Heart left ventricle (tissue), 13 donors: ENCODE measurements at regions not wholly inside any gene's neighbourhood (a gene's known extent, or its start where the extent isn't known, plus 50 kb on each side); places are given as distances from the start of the nearest gene placed in this dataset.
"Not testable (repeated sequence)": the region's sequence is repeated elsewhere in the genome, so short reads cannot be mapped to it uniquely, and the experiment has no call there.

ENCODE experiments used
- POLR2A ChIP-seq, 2 donors: fragments of 450-650 bp; IDR thresholded peaks; one replicate each; pipeline ENCODE4 v1.6.1; 2017; ENCODE audit warnings: antibody characterized with exemption in 2 of 2, mild to moderate bottlenecking in 2 of 2, moderate library complexity in 2 of 2
- TF ChIP-seq, protein P1 (sequence below), 12 donors: fragments of 200-600 bp; sonication (generic) in 4 of 12; IDR thresholded peaks; one replicate each; pipeline versions ENCODE4 v1.5.0 to v1.8.0; 2018 to 2022; ENCODE audit warnings: antibody characterized with exemption in 12 of 12, mild to moderate bottlenecking in 5 of 12
- donor health status: ischemic (EF 13 %, LVEDD 7.1; RV severe dilation, severe dysfunction).
- donor health status: DM: no; HTN: yes; CAD: no.
- donor health status: DM: no; HTN: no; CAD: no.
- donor health status: ischemic (EF 25% LVEDD 6.9; RV normal size, moderate dysfunction).
- donor health status: ischemic (EF 25% LVEDD 5.7; RV mildly dilated, moderate dysfunction).
- donor health status: ischemic (EF 35%, LVEDD 5.7; RV mildly dilated, moderate dysfunction).
- donor health status: nonischemic (EF 11% LVEDD 7.7; RV severe dilation, severe dysfunction).
- donor health status: DM: yes; HTN: yes; CAD: no.
- donor health status: PGD.
- donor health status: ischemic (EF 29% LVEDD 5.4; RV normal size, mild dysfunction).
- donor health status: nonischemic (EF 23%, LVEDD 6.1; RV moderate dilation, normal function).

GRCh38 chr1:143423832-143424231 is 548.0 kb downstream of the FAM72C start:
- not testable (repeated sequence) for TF ChIP-seq POLR2A (IDR thresholded peaks at IDR 0.05)
- TF ChIP-seq, protein P1, sequence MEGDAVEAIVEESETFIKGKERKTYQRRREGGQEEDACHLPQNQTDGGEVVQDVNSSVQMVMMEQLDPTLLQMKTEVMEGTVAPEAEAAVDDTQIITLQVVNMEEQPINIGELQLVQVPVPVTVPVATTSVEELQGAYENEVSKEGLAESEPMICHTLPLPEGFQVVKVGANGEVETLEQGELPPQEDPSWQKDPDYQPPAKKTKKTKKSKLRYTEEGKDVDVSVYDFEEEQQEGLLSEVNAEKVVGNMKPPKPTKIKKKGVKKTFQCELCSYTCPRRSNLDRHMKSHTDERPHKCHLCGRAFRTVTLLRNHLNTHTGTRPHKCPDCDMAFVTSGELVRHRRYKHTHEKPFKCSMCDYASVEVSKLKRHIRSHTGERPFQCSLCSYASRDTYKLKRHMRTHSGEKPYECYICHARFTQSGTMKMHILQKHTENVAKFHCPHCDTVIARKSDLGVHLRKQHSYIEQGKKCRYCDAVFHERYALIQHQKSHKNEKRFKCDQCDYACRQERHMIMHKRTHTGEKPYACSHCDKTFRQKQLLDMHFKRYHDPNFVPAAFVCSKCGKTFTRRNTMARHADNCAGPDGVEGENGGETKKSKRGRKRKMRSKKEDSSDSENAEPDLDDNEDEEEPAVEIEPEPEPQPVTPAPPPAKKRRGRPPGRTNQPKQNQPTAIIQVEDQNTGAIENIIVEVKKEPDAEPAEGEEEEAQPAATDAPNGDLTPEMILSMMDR (IDR thresholded peaks at IDR 0.05): not testable (repeated sequence)
